ENCODE measurements at regions not wholly inside any gene's neighbourhood (a gene's known extent, or its start where the extent isn't known, plus 50 kb on each side); places are given as distances from the start of the nearest gene placed in this dataset.

DNA sequence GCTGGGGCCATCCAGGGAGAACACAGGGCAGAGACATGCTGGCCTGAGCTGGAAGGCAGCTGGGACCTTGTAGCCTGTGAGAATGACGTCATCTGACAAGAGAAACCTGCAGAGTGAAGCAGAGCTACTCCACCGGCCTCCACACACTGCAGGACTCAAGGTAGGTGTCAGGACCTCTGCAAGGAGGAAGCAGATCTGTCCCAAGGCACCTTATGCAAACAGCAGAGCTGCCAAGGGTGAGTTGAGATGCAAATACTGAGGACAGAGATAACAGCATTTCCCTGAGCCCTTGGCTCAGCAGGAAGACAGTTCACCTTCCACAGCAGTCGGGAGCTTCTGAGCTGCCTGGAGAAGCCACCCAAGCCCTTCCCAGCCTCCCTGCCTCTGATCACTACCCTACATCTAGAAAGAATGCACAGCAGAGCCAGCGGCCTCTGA lies 51.9 kb upstream of the IGSF9B start:
- ATAC-seq (peak in 3 of 4 donors; percentile 23 to 69 (median 68)), DNase-seq (no peak)
- intact Hi-C loops (cut with DNase I) = no loop called here
- peaks cover 0 to 19% (median 11%) of the 10 kb centered on the region in 12 donors for H3K4me1 ChIP-seq
- WGBS, 4 donors = 34 to 49% (median 46%) methylated on average over 3 to 4 of the region's 4 CpGs
- no peaks in the 10 kb centered on the region for H3K36me3 ChIP-seq
- no peak overlapping the region for H3K4me3 ChIP-seq
- no peaks in the 10 kb centered on the region for H3K27me3 ChIP-seq
- H3K9me3 ChIP-seq = no peaks in the 10 kb centered on the region
- TF ChIP-seq, protein P1, sequence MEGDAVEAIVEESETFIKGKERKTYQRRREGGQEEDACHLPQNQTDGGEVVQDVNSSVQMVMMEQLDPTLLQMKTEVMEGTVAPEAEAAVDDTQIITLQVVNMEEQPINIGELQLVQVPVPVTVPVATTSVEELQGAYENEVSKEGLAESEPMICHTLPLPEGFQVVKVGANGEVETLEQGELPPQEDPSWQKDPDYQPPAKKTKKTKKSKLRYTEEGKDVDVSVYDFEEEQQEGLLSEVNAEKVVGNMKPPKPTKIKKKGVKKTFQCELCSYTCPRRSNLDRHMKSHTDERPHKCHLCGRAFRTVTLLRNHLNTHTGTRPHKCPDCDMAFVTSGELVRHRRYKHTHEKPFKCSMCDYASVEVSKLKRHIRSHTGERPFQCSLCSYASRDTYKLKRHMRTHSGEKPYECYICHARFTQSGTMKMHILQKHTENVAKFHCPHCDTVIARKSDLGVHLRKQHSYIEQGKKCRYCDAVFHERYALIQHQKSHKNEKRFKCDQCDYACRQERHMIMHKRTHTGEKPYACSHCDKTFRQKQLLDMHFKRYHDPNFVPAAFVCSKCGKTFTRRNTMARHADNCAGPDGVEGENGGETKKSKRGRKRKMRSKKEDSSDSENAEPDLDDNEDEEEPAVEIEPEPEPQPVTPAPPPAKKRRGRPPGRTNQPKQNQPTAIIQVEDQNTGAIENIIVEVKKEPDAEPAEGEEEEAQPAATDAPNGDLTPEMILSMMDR (IDR thresholded peaks at IDR 0.05) = no peak
- no peak for TF ChIP-seq POLR2A (IDR thresholded peaks at IDR 0.05)
- no peak overlapping the region for H3K27ac ChIP-seq

DNA sequence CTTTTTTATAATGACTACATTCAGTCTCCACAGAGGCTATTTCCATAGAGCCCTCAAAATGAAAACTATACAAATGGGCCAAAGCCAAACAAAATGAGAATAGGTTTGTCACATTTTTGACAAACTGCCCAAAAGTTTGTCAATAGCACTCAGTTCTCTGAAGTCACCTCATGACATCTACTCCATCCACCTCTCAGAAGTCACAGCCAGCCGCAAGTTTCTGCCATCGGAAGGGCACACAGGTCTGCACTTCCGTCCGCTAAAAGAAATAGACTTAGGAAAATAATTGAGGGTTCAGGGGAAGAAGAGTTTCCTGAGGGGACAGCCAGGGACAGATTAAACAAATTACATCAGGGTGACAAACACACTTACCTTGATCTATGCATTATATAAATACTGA lies 55.4 kb upstream of the JAM3 start:
- Histone ChIP-seq H3K27ac (no peak overlapping the region), H3K9me3 (no peaks in the 10 kb centered on the region), H3K36me3 (no peaks in the 10 kb centered on the region), H3K4me3 (no peak overlapping the region), H3K4me1 (peaks cover 0 to 12% (median 0%) of the 10 kb centered on the region in 12 donors), H3K27me3 (no peaks in the 10 kb centered on the region)
- ATAC-seq (no peak), DNase-seq (no peak)
- no peak for TF ChIP-seq POLR2A (IDR thresholded peaks at IDR 0.05)
- TF ChIP-seq, protein P1 (IDR thresholded peaks at IDR 0.05) = no peak
- intact Hi-C loops (cut with DNase I) = loop anchor here in 3 of 10 donors (5.0 kb wide), 1 partner anchor 34 kb away; no protein-coding TSS in a partner anchor
- WGBS, 4 donors = 83 to 86% (median 85%) methylated on average over 4 of the region's 4 CpGs

DNA sequence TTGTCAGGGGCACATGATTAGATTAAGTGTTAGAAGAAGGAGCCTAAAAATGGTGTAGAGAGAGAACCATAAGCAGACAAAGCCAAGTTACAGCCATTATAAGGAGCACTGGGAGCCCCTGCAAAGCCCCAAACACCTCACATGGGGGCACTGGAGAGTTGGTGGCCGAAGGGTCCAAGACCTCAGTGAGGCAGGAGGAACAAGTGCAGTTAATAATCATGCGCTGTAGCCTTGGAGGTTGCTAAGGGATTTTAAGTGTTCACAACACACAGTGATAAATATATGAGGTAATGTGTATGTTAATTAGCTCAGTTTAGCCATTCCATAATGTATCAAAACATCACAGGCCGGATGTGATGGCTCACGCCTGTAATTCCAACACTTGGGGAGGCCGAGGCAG lies 54.4 kb upstream of the JAM3 start:
- no peaks in the 10 kb centered on the region for H3K36me3 ChIP-seq
- DNase-seq (peak in 4 of 5 donors; percentile 40 to 62 (median 51)), ATAC-seq (peak; percentile 87 to 91 (median 88))
- peaks cover 0 to 12% (median 0%) of the 10 kb centered on the region in 12 donors for H3K4me1 ChIP-seq
- H3K27ac ChIP-seq = peak overlapping the region in 2 of 12 donors; percentile 0 to 47
- 49 to 62% (median 51%) methylated on average over 5 of the region's 5 CpGs for WGBS, 4 donors
- H3K4me3 ChIP-seq = no peak overlapping the region
- H3K9me3 ChIP-seq = no peaks in the 10 kb centered on the region
- intact Hi-C loops (cut with DNase I) = loop anchor here in 6 of 10 donors (1.0 to 5.0 kb wide), 3 partner anchors 30 to 33 kb away; no protein-coding TSS in a partner anchor
- H3K27me3 ChIP-seq = no peaks in the 10 kb centered on the region
- no peak for TF ChIP-seq POLR2A (IDR thresholded peaks at IDR 0.05)
- TF ChIP-seq, protein P1 (IDR thresholded peaks at IDR 0.05) = peak in 10 of 12 donors; percentile 36 to 60 (median 47)

DNA sequence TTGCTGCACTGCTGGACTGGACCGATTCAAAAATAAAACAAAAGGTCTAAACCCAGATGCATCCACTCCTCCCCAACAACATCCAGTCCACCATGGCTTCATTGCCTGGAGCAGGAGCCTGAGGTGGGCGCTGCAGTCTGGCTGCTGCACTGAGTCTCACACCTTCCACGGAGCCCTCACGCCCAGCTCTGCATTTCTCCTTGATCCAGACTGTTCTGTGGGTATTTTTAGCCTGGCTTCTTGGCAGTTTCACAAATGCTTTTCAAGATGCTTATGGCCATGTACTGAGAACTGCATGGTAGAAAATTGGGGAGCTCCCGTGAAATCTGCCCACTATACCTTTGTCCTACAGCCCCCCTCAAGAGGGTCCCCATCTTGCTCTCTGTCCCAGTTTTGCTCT lies 53.3 kb upstream of the JAM3 start:
- peak overlapping the region in 3 of 12 donors; percentile 15 to 42 (median 39) for H3K27ac ChIP-seq
- no peak for TF ChIP-seq POLR2A (IDR thresholded peaks at IDR 0.05)
- TF ChIP-seq, protein P1 (IDR thresholded peaks at IDR 0.05) = peak in 4 of 12 donors; percentile 17 to 44 (median 24)
- DNase-seq (peak in 4 of 5 donors; percentile 40 to 72 (median 50)), ATAC-seq (peak; percentile 76 to 79 (median 78))
- intact Hi-C loops (cut with DNase I) = loop anchor here in 1 of 10 donors (2.0 kb wide), 1 partner anchor 29 kb away; no protein-coding TSS in a partner anchor
- peaks cover 0 to 12% (median 0%) of the 10 kb centered on the region in 12 donors for H3K4me1 ChIP-seq
- 42 to 53% (median 45%) methylated on average over 5 of the region's 5 CpGs for WGBS, 4 donors
- no peaks in the 10 kb centered on the region for H3K27me3 ChIP-seq
- H3K4me3 ChIP-seq = no peak overlapping the region
- no peaks in the 10 kb centered on the region for H3K9me3 ChIP-seq
- H3K36me3 ChIP-seq = no peaks in the 10 kb centered on the region
